Endodermal cell (in vitro differentiated cells): ENCODE measurements at regions not wholly inside any gene's neighbourhood (a gene's known extent, or its start where the extent isn't known, plus 50 kb on each side); places are given as distances from the start of the nearest gene placed in this dataset.
"Not testable (repeated sequence)": the region's sequence is repeated elsewhere in the genome, so short reads cannot be mapped to it uniquely, and the experiment has no call there.

Source experiments
- DNase-seq: peaks from one replicate; pipeline ENCODE4 v3.0.0-alpha.2; 2017
- H3K27ac ChIP-seq: 2 replicates; pipeline ENCODE4 v1.5.1; 2013; ENCODE audit warnings: mild to moderate bottlenecking, low read depth, low read length, moderate library complexity
- H3K27me3 ChIP-seq: 2 replicates; pipeline ENCODE4 v1.6.1; 2013; ENCODE audit warnings: mild to moderate bottlenecking, low read length, moderate library complexity; ENCODE audit not compliant: insufficient read depth, control insufficient read depth, poor library complexity, severe bottlenecking
- H3K36me3 ChIP-seq: 2 replicates; pipeline ENCODE4 v1.7.0; 2013; ENCODE audit warnings: mild to moderate bottlenecking, low read length, moderate library complexity; ENCODE audit not compliant: control insufficient read depth, insufficient read depth
- H3K4me1 ChIP-seq: one replicate; pipeline ENCODE4 v1.7.0; 2013; ENCODE audit warnings: low read length; ENCODE audit not compliant: control insufficient read depth, insufficient read depth
- H3K4me3 ChIP-seq: 2 replicates; pipeline ENCODE4 v1.5.1; 2013; ENCODE audit warnings: mild to moderate bottlenecking, low read length, moderate library complexity
- H3K9ac ChIP-seq: 2 replicates; pipeline ENCODE4 v1.6.1; 2013; ENCODE audit warnings: mild to moderate bottlenecking, low read length, moderate library complexity; ENCODE audit not compliant: poor library complexity, severe bottlenecking; ENCODE audit errors: extremely low read depth
- H3K9me3 ChIP-seq: 2 replicates; pipeline ENCODE4 v1.6.1; 2013; ENCODE audit warnings: mild to moderate bottlenecking, low read length, moderate library complexity; ENCODE audit not compliant: control insufficient read depth
- H3K27ac Mint-ChIP-seq: 2 replicates; pipeline ENCODE4 v1.8.0; 2020; ENCODE audit warnings: mixed read lengths
- H3K27me3 Mint-ChIP-seq: 2 replicates; pipeline ENCODE4 v1.8.0; 2021; ENCODE audit warnings: mild to moderate bottlenecking, mixed read lengths; ENCODE audit not compliant: insufficient read depth
- H3K36me3 Mint-ChIP-seq: 2 replicates; pipeline ENCODE4 v1.8.0; 2020; ENCODE audit warnings: low read depth, mixed read lengths
- H3K4me1 Mint-ChIP-seq: 2 replicates; pipeline ENCODE4 v1.8.0; 2020; ENCODE audit warnings: mixed read lengths
- H3K4me3 Mint-ChIP-seq: 2 replicates; pipeline ENCODE4 v1.8.0; 2020; ENCODE audit warnings: mild to moderate bottlenecking, moderate library complexity, mixed read lengths
- H3K9me3 Mint-ChIP-seq: 2 replicates; pipeline ENCODE4 v1.8.0; 2020; ENCODE audit warnings: mild to moderate bottlenecking, mixed read lengths
- CTCF ChIP-seq: fragments of 200-600 bp; sonication (generic); conservative IDR thresholded peaks from 2 replicates; pipeline ENCODE4 v1.5.0; 2021; ENCODE audit warnings: antibody characterized with exemption, mild to moderate bottlenecking
- WGBS, 2 experiments: methylation state at CpG; one replicate each; pipeline versions ENCODE4 v1.1.5 to v1.1.7; 2013; ENCODE audit warnings: missing lambda C conversion rate in 2 of 2, mixed read lengths in 1 of 2; ENCODE audit not compliant: insufficient coverage in 1 of 2, insufficient read length in 1 of 2; 5-methylcytosine and 5-hydroxymethylcytosine counted together

DNA sequence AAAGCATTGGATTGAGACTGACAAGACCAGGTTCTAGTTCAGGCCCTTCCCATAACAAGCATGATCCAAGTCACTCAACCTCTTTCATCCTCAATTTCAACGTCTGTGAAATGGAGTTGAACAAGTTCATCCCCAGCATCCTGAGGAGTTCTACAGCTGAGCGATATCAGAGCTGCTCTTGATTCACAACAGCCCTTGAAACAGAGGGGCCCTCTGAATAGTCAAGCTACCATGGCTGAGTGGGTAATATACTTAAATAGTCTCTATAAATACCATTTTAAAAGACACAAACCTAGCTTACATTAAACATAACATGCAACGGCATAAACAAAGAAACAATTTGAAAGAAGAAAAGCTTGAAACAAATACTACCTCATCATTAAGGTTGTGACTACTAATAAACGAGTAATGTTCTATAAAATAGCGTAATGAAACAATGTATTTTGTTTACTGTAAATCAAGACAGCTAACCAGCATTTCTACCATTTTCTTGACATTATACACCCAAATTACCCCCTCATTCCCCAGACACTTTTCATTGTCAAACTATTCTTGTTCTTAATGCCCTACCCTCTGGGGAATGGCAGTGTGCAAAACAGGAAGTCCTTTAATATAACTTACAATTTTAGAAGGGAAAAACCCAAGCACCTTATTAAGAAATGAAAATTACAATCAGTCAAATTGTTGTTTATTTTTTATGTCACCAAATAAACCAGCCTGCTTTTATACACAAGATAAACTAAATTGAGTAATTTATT lies 202.3 kb downstream of the PARM1 start:
- H3K4me1 Mint-ChIP-seq = no peaks in the 10 kb centered on the region
- no peaks in the 10 kb centered on the region for H3K9me3 ChIP-seq
- DNase-seq = no peak
- no peak overlapping the region for H3K27ac ChIP-seq
- H3K4me3 ChIP-seq = no peak overlapping the region
- TF ChIP-seq CTCF = no peak
- no peaks in the 10 kb centered on the region for H3K36me3 ChIP-seq
- no peak overlapping the region for H3K9ac ChIP-seq
- no peaks in the 10 kb centered on the region for H3K27me3 Mint-ChIP-seq
- no peak overlapping the region for H3K4me3 Mint-ChIP-seq
- no peaks in the 10 kb centered on the region for H3K36me3 Mint-ChIP-seq
- peaks cover 2% of the 10 kb centered on the region for H3K9me3 Mint-ChIP-seq
- H3K4me1 ChIP-seq = no peaks in the 10 kb centered on the region
- 94 to 100% methylated on average over 1 to 4 of the region's 5 CpGs for WGBS, 2 experiments
- H3K27ac Mint-ChIP-seq = no peak overlapping the region
- no peaks in the 10 kb centered on the region for H3K27me3 ChIP-seq

DNA sequence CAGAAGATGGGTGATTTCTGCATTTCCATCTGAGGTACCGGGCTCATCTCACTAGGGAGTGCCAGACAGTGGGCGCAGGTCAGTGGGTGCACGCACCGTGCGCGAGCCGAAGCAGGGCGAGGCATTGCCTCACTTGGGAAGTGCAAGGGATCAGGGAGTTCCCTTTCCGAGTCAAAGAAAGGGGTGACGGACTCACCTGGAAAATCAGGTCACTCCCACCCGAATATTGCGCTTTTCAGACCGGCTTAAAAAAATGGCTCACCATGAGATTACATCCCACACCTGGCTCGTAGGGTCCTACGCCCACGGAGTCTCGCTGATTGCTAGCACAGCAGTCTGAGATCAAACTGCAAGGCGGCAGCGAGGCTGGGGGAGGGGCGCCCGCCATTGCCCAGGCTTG lies 194.0 kb downstream of the PARM1 start:
- H3K9ac ChIP-seq, DNase-seq, H3K9me3 Mint-ChIP-seq, H3K27ac ChIP-seq, H3K9me3 ChIP-seq, H3K36me3 Mint-ChIP-seq, H3K4me1 Mint-ChIP-seq, H3K27me3 ChIP-seq, H3K36me3 ChIP-seq, H3K4me1 ChIP-seq, H3K27me3 Mint-ChIP-seq: not testable (repeated sequence)
- 47% methylated on average over 8 of the region's 21 CpGs; no CpG with 5 or more reads in 1 of the 2 experiments for WGBS, 2 experiments
- H3K4me3 ChIP-seq = peak overlapping the region; percentile 72
- H3K4me3 Mint-ChIP-seq = peak overlapping the region; percentile 75
- H3K27ac Mint-ChIP-seq = peak overlapping the region; percentile 98

DNA sequence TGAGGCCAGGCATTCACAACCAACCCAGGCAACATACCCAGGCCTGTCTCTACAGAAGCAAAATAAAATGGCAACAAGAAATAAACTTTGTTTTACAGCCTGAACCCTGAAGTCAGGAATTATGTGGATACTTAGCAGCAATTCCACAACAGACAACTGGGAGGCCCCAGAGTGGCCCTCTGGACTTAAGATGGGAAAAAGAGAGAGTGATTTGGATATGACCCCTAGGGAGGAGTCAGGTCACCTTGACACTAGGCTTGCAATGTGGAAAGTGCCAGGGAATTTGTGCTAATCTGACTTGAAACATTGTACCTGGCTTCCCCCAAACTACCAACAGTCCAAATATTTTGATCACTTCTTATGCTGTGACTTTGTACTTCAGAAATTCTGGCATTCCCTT lies 193.1 kb downstream of the PARM1 start:
- Mint-ChIP-seq H3K9me3 (peaks cover 9% of the 10 kb centered on the region), H3K4me1 (peaks cover 3% of the 10 kb centered on the region), H3K36me3 (peaks cover 13% of the 10 kb centered on the region), H3K27me3 (peaks cover 2% of the 10 kb centered on the region), H3K27ac (no peak overlapping the region), H3K4me3 (peak overlapping the region; percentile 75)
- Histone ChIP-seq H3K27ac (no peak overlapping the region), H3K4me3 (peak overlapping the region; percentile 72), H3K36me3 (no peaks in the 10 kb centered on the region), H3K9ac (no peak overlapping the region), H3K27me3 (no peaks in the 10 kb centered on the region), H3K9me3 (no peaks in the 10 kb centered on the region), H3K4me1 (no peaks in the 10 kb centered on the region)
- no peak for DNase-seq
- TF ChIP-seq CTCF = no peak

DNA sequence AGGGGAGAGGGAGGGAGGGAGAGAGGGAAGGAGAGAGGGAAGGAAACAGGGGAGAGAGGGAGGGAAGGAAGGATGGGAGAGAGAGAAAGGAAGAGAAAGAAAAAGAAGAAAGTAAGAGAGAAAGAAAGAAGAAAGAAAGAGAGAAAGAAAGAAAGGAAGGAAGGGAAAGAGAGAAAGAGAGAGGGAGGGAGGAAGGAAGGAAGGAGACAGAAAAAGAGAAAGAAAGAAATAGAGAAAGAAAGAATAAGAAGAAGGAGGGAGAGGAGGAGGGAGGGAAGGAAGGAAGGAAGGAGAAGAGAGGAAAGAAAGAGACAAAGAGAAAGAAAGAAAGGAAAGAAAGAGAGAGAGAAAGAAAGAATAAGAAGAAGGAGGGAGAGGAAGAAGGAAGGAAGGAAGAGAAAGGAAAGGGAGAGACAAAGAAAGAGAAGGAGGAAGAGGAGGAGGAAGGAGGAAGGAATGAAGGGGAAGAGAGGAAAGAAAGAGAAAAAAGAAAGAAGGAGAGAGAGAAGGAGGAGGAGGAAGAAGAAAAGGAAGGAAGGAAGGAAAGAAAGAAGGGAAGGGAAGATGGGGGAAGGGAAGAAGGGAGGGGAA lies 189.6 kb downstream of the PARM1 start:
- H3K27me3 ChIP-seq = no peaks in the 10 kb centered on the region
- no peak for DNase-seq
- H3K9me3 ChIP-seq = peaks cover 8% of the 10 kb centered on the region
- no peaks in the 10 kb centered on the region for H3K36me3 ChIP-seq
- Mint-ChIP-seq H3K9me3 (peaks cover 6% of the 10 kb centered on the region), H3K27ac (no peak overlapping the region), H3K27me3 (no peaks in the 10 kb centered on the region), H3K4me3 (no peak overlapping the region), H3K4me1 (peaks cover 3% of the 10 kb centered on the region), H3K36me3 (peaks cover 28% of the 10 kb centered on the region)
- H3K4me3 ChIP-seq = no peak overlapping the region
- TF ChIP-seq CTCF = no peak
- H3K4me1 ChIP-seq = no peaks in the 10 kb centered on the region
- H3K9ac ChIP-seq = no peak overlapping the region
- H3K27ac ChIP-seq = no peak overlapping the region
